Ovary (tissue), 7 donors: ENCODE measurements at regions not wholly inside any gene's neighbourhood (a gene's known extent, or its start where the extent isn't known, plus 50 kb on each side); places are given as distances from the start of the nearest gene placed in this dataset.

Experiments used
- DNase-seq, 5 donors: peaks; one replicate each; pipeline ENCODE4 v3.0.0-alpha.2; 2019 to 2020
- H3K27ac ChIP-seq, 2 donors: fragments of 200-600 bp; one replicate each; pipeline versions ENCODE4 v1.5.1 to v1.8.0; 2019 to 2022
- H3K27me3 ChIP-seq: fragments of 200-600 bp; one replicate; pipeline ENCODE4 v1.8.0; 2022
- H3K36me3 ChIP-seq: fragments of 200-600 bp; sonication (generic); one replicate; pipeline ENCODE4 v1.5.1; 2019
- H3K4me1 ChIP-seq: one replicate; pipeline ENCODE4 v1.8.1; 2013; ENCODE audit warnings: mild to moderate bottlenecking, moderate library complexity; ENCODE audit not compliant: insufficient read depth
- H3K4me3 ChIP-seq: fragments of 200-600 bp; sonication (generic); one replicate; pipeline ENCODE4 v1.5.1; 2017
- H3K9me3 ChIP-seq, 2 donors: fragments of 200-600 bp in 1 of 2; sonication (generic) in 1 of 2; one replicate each; pipeline versions ENCODE4 v1.5.1 to v1.8.1; 2013 to 2019; ENCODE audit warnings: mild to moderate bottlenecking in 1 of 2, moderate library complexity in 1 of 2
- EP300 ChIP-seq: sonication (generic); formaldehyde crosslinking; IDR thresholded peaks from one replicate; pipeline ENCODE4 v1.6.1; 2017; ENCODE audit warnings: antibody characterized with exemption
- POLR2A ChIP-seq: fragments of 450-650 bp; IDR thresholded peaks from one replicate; pipeline ENCODE4 v1.6.1; 2017; ENCODE audit warnings: antibody characterized with exemption, mild to moderate bottlenecking, moderate library complexity
- whole genome bisulfite sequencing, 3 donors: extraction: QIAGEN DNeasy Blood & Tissue Kit in 1 of 3; methylation state at CpG; one replicate each; pipeline versions ENCODE4 v1.1.5 to v1.1.7; 2013 to 2017; 5-methylcytosine and 5-hydroxymethylcytosine counted together
- intact Hi-C, 4 donors: fragments of 100-400 bp; cut with DNase I; formaldehyde crosslinking; loops; one replicate each; pipeline versions ENCODE4 v1.11.0 to v1.15.1; 2022 to 2023
- TF ChIP-seq, protein P1 (sequence below), 3 donors: fragments of 450-650 bp in 2 of 3; fragments of 200-600 bp in 1 of 3; IDR thresholded peaks; one replicate each; pipeline versions ENCODE4 v1.5.1 to v1.8.0; 2016 to 2022; ENCODE audit warnings: antibody characterized with exemption in 3 of 3, mild to moderate bottlenecking in 1 of 3
- donor health status: DM: no; HTN: no; CAD: no; lungs with moderate emphysema.
- donor health status: DM: no; HTN: no; CAD: no.
- donor health status: Bipolar disorder and iron deficiency.
- donor health status: DM: no; HTN: no; CAD: no.
- donor health status: DM: yes; HTN: yes; CAD: no.

DNA sequence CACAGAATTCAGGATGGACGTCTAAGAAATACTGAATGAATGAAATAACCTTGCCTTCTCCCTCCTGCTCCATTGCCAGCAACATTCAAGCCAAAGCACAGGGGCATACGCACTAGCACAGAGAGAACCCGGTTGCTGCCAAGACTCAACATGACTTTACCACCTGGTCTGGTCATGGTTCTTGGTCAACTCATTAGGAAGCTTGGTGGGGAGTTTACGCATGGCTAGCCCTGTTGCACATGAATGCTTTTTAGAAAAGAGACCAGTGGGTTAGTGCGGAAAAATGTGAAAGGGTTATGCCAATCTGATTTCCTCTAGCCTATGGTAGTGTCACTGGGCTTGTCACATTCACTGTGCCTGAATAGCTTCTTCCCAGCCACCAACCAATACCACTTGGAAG, 187.6 kb upstream of the NEBL start:
- Histone ChIP-seq H3K36me3 (no peaks in the 10 kb centered on the region), H3K9me3 (no peaks in the 10 kb centered on the region), H3K4me3 (no peak overlapping the region), H3K27me3 (no peaks in the 10 kb centered on the region), H3K4me1 (no peaks in the 10 kb centered on the region), H3K27ac (no peak overlapping the region)
- intact Hi-C loops, result loop anchor here in 3 of 4 donors (5.0 kb wide), 2 partner anchors 183 to 648 kb away; no protein-coding TSS in a partner anchor
- TF ChIP-seq, protein P1, sequence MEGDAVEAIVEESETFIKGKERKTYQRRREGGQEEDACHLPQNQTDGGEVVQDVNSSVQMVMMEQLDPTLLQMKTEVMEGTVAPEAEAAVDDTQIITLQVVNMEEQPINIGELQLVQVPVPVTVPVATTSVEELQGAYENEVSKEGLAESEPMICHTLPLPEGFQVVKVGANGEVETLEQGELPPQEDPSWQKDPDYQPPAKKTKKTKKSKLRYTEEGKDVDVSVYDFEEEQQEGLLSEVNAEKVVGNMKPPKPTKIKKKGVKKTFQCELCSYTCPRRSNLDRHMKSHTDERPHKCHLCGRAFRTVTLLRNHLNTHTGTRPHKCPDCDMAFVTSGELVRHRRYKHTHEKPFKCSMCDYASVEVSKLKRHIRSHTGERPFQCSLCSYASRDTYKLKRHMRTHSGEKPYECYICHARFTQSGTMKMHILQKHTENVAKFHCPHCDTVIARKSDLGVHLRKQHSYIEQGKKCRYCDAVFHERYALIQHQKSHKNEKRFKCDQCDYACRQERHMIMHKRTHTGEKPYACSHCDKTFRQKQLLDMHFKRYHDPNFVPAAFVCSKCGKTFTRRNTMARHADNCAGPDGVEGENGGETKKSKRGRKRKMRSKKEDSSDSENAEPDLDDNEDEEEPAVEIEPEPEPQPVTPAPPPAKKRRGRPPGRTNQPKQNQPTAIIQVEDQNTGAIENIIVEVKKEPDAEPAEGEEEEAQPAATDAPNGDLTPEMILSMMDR (IDR thresholded peaks at IDR 0.05), result no peak
- TF ChIP-seq POLR2A, result no peak
- no peak for TF ChIP-seq EP300
- no peak for DNase-seq
- 93 to 95% (median 93%) methylated on average over 5 of the region's 5 CpGs for WGBS, 3 donors

DNA sequence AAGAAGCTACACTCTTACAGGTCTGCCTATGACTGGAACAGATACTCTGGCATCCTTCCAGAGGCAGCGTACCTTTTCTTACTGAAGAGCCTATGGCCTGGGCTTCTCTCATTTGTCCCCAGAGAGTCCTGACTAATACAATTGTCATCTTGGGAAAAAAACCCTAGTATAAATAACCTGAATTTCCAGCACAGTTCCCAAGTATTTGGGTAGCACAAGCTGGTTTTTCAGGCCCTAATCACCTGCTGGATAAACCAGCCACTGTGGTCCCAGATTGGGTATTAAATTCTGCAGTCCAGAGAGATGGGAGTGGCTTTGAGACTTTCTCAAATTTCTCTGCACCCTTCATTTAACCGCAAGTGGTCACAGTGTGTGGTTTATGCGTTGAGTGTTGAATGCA, 186.8 kb upstream of the NEBL start:
- Histone ChIP-seq H3K27ac (no peak overlapping the region), H3K4me1 (no peaks in the 10 kb centered on the region), H3K4me3 (no peak overlapping the region), H3K27me3 (no peaks in the 10 kb centered on the region), H3K9me3 (no peaks in the 10 kb centered on the region), H3K36me3 (no peaks in the 10 kb centered on the region)
- no peak for DNase-seq
- 92 to 95% (median 93%) methylated on average over 3 of the region's 3 CpGs for WGBS, 3 donors
- no peak for TF ChIP-seq EP300
- TF ChIP-seq, protein P1 (IDR thresholded peaks at IDR 0.05), result no peak
- no peak for TF ChIP-seq POLR2A
- intact Hi-C loops, result loop anchor here in 3 of 4 donors (5.0 kb wide), 2 partner anchors 183 to 648 kb away; no protein-coding TSS in a partner anchor

DNA sequence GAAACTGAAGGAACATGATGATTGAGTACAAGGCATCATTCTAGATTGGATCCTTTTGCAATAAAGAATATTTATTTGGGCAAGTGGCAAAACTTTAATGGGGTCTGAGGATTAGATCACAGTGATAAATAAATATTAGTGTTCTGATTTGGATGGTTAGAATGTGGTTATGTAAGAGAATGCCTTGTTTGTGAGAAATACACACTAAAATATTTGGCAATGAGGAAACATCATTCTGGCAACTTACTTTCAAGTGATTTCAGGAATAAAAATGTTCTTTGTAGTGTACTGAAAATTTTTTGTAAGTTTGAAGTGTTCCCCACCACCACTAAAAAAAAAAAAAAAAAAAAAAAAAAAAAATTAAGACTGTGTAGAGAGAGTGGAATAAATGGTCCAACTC, 185.1 kb upstream of the NEBL start:
- intact Hi-C loops, result loop anchor here in 3 of 4 donors (5.0 kb wide), 2 partner anchors 185 to 650 kb away; no protein-coding TSS in a partner anchor
- H3K4me1 ChIP-seq, result no peaks in the 10 kb centered on the region

DNA sequence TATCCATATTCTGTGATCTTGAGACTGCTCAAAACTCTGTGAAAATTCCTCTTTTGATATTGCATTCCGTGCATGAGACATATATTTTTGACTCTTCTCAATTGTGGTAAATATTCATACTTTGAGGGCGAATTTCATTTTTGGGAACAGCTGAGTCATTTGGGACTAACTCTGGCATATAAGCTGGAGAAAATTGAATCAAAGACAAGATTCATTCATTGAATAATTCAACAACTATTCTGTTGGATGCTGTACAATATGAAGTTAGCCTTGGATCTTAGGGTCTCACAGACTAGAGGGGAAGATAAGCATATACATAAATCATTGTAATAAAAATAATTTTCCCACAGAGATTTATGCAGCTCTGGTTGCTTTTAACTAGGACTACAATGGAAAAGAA, 183.2 kb upstream of the NEBL start:
- no peak overlapping the region for H3K27ac ChIP-seq
- no peak for TF ChIP-seq POLR2A
- H3K4me3 ChIP-seq, result no peak overlapping the region
- intact Hi-C loops, result loop anchor here in 3 of 4 donors (5.0 kb wide), 2 partner anchors 187 to 652 kb away; no protein-coding TSS in a partner anchor
- H3K27me3 ChIP-seq, result no peaks in the 10 kb centered on the region
- no peaks in the 10 kb centered on the region for H3K9me3 ChIP-seq
- DNase-seq, result no peak
- H3K36me3 ChIP-seq, result no peaks in the 10 kb centered on the region
- H3K4me1 ChIP-seq, result no peaks in the 10 kb centered on the region
- 36 to 59% (median 37%) methylated on average over 2 of the region's 2 CpGs for WGBS, 3 donors

More for the DNA sequence above, 185.1 kb upstream of the NEBL start:
- Histone ChIP-seq H3K36me3 (no peaks in the 10 kb centered on the region), H3K27ac (no peak overlapping the region), H3K9me3 (no peaks in the 10 kb centered on the region), H3K27me3 (no peaks in the 10 kb centered on the region), H3K4me3 (no peak overlapping the region)
- DNase-seq, result no peak
- TF ChIP-seq, protein P1 (IDR thresholded peaks at IDR 0.05), result no peak
- no peak for TF ChIP-seq EP300
- no peak for TF ChIP-seq POLR2A

DNA sequence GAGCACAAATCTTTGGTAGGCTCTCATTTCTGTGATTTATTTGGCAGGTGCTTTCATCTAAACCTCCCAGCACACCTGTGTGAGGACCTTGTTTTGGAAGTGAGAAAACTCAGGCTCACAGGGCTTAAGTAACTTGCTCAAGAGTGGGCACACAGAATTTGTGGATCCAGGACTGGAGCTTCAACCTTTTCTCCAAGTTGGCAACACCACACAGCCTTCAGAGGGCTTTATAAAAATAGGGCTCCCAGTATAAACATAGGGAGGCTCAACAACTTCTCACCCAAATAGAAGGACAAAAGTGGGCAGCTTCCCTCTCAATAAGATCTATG, 182.2 kb upstream of the NEBL start:
- no peak overlapping the region for H3K27ac ChIP-seq

More for the DNA sequence above, 182.2 kb upstream of the NEBL start:
- Histone ChIP-seq H3K4me3 (no peak overlapping the region), H3K27me3 (no peaks in the 10 kb centered on the region), H3K36me3 (no peaks in the 10 kb centered on the region), H3K4me1 (no peaks in the 10 kb centered on the region), H3K9me3 (no peaks in the 10 kb centered on the region)
- intact Hi-C loops, result loop anchor here in 1 of 4 donors (5.0 kb wide), 1 partner anchor 183 kb away; no protein-coding TSS in a partner anchor
- TF ChIP-seq POLR2A (no peak), EP300 (no peak)
- TF ChIP-seq, protein P1 (IDR thresholded peaks at IDR 0.05), result no peak
- no peak for DNase-seq
